ENCODE measurements at regions not wholly inside any gene's neighbourhood (a gene's known extent, or its start where the extent isn't known, plus 50 kb on each side); places are given as distances from the start of the nearest gene placed in this dataset.

DNA sequence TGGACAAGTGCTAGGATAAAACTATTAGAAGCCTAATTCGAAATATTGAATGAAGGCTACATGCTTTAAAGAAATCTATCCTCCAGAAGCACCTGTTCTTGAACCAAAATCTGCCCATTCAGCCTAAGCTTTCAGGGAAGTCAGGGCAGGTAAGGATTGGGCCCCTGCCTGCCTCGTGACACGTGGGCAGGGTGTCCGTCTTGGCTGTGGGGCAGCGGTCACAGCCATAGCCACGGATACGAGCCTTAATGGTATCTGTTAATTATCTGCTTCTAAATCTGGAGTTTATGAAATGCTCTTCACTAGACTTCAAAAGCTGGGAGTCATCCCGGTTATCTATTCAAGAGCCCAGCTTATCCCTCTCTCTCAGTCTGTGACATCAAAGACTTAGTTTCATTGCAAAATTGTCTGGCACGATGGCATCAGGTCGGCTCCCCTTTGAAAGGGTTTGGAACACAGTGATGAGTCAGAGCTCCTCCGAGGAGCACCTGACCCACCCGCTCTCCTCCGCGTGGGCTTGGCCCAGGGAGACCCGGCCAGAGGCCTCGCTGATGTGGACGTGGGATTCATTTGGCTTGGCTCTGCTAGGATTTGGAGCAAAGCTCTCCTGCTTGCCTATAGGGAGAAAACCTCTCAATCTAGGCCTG lies 135.9 kb downstream of the MACROH2A1 start:
- TF ChIP-seq, protein P1, sequence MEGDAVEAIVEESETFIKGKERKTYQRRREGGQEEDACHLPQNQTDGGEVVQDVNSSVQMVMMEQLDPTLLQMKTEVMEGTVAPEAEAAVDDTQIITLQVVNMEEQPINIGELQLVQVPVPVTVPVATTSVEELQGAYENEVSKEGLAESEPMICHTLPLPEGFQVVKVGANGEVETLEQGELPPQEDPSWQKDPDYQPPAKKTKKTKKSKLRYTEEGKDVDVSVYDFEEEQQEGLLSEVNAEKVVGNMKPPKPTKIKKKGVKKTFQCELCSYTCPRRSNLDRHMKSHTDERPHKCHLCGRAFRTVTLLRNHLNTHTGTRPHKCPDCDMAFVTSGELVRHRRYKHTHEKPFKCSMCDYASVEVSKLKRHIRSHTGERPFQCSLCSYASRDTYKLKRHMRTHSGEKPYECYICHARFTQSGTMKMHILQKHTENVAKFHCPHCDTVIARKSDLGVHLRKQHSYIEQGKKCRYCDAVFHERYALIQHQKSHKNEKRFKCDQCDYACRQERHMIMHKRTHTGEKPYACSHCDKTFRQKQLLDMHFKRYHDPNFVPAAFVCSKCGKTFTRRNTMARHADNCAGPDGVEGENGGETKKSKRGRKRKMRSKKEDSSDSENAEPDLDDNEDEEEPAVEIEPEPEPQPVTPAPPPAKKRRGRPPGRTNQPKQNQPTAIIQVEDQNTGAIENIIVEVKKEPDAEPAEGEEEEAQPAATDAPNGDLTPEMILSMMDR (IDR thresholded peaks at IDR 0.05) = no peak
- no peak for TF ChIP-seq POLR2A (IDR thresholded peaks at IDR 0.05)
